IMR-90 (cell line): ENCODE measurements at regions not wholly inside any gene's neighbourhood (a gene's known extent, or its start where the extent isn't known, plus 50 kb on each side); places are given as distances from the start of the nearest gene placed in this dataset.

Experiments used
- ATAC-seq: fragments of 200-7000 bp; cut with Tn5 transposase; 2 replicates; pipeline ENCODE4 v1.9.1; 2020; ENCODE audit warnings: low read depth, mild to moderate bottlenecking, moderate library complexity
- BruUV-seq: library from RNA; stranded (reverse); fragments of 400-500 nt; replicated peaks from 2 replicates; lab custom pipeline; 2021; lab: Mats Ljungman, UMichigan
- CTCF ChIA-PET: fragments of 300-600 bp; formaldehyde crosslinking; extraction: SDS; loops from one replicate; lab custom pipeline; 2021; ENCODE audit warnings: antibody characterized with exemption; lab: Yijun Ruan, JAX
- POLR2A ChIA-PET: fragments of 300-600 bp; sonication (Branson Sonifier 250); formaldehyde crosslinking; loops from one replicate; lab custom pipeline; 2022; ENCODE audit warnings: antibody characterized with exemption; ENCODE audit not compliant: unreplicated experiment; lab: Charles Lee
- DNase-seq: peaks from one replicate; pipeline ENCODE4 v3.0.0; 2013
- H2AFZ ChIP-seq: replicated peaks from 2 replicates; pipeline ENCODE3; 2013; ENCODE audit warnings: low read length, mild to moderate bottlenecking; ENCODE audit not compliant: poor library complexity
- H2AK5ac ChIP-seq: 2 replicates; pipeline ENCODE4 v1.6.1; 2013; ENCODE audit warnings: low read depth, low read length, inconsistent platforms
- H2AK9ac ChIP-seq: replicated peaks from 2 replicates; pipeline ENCODE3; 2013; ENCODE audit warnings: mild to moderate bottlenecking, low read depth, low read length, moderate library complexity; ENCODE audit not compliant: poor library complexity
- H2BK120ac ChIP-seq: 2 replicates; pipeline ENCODE4 v1.6.1; 2013; ENCODE audit warnings: low read depth, low read length, inconsistent platforms
- H2BK15ac ChIP-seq: 3 replicates; pipeline ENCODE4 v1.6.1; 2013; ENCODE audit warnings: low read depth, low read length, inconsistent platforms
- H2BK20ac ChIP-seq: 2 replicates; pipeline ENCODE4 v1.6.1; 2013; ENCODE audit warnings: low read depth, mild to moderate bottlenecking, inconsistent platforms, low read length, moderate library complexity
- H2BK5ac ChIP-seq: 2 replicates; pipeline ENCODE4 v1.6.1; 2013; ENCODE audit warnings: mild to moderate bottlenecking, low read depth, low read length, inconsistent platforms; ENCODE audit not compliant: poor library complexity, severe bottlenecking
- H3K14ac ChIP-seq: replicated peaks from 2 replicates; pipeline ENCODE4 v1.6.1; 2013; ENCODE audit warnings: low read depth, low read length, inconsistent platforms
- H3K18ac ChIP-seq: 2 replicates; pipeline ENCODE4 v1.6.1; 2013; ENCODE audit warnings: low read depth, low read length, control low read depth
- H3K23ac ChIP-seq: 2 replicates; pipeline ENCODE4 v1.6.1; 2013; ENCODE audit warnings: low read depth, low read length, inconsistent platforms
- H3K27ac ChIP-seq: 2 replicates; pipeline ENCODE4 v1.5.1; 2013; ENCODE audit warnings: mild to moderate bottlenecking, control low read depth, low read length; ENCODE audit not compliant: insufficient read depth
- H3K27me3 ChIP-seq: 2 replicates; pipeline ENCODE4 v1.6.1; 2013; ENCODE audit warnings: low read length; ENCODE audit not compliant: control insufficient read depth, insufficient read depth
- H3K36me3 ChIP-seq: 2 replicates; pipeline ENCODE4 v1.6.1; 2013; ENCODE audit warnings: low read length, mixed read lengths; ENCODE audit not compliant: control insufficient read depth, insufficient read depth
- H3K4ac ChIP-seq: 2 replicates; pipeline ENCODE4 v1.6.1; 2013; ENCODE audit warnings: low read depth, low read length, inconsistent platforms
- H3K4me1 ChIP-seq: 2 replicates; pipeline ENCODE4 v1.6.1; 2013; ENCODE audit warnings: low read length, mixed read lengths; ENCODE audit not compliant: control insufficient read depth, insufficient read depth
- H3K4me2 ChIP-seq: 2 replicates; pipeline ENCODE4 v1.6.1; 2013; ENCODE audit warnings: low read depth, mild to moderate bottlenecking, control low read depth, low read length, moderate library complexity
- H3K4me3 ChIP-seq: 2 replicates; pipeline ENCODE4 v1.5.1; 2013; ENCODE audit warnings: low read depth, mild to moderate bottlenecking, control low read depth, low read length, moderate library complexity; ENCODE audit not compliant: insufficient read depth
- H3K56ac ChIP-seq: 2 replicates; pipeline ENCODE4 v1.6.1; 2013; ENCODE audit warnings: low read length, inconsistent platforms; ENCODE audit not compliant: insufficient read depth; ENCODE audit errors: extremely low read depth
- H3K79me1 ChIP-seq, 2 experiments: 2 replicates each; pipeline ENCODE4 v1.6.1; 2013; ENCODE audit warnings: low read length in 2 of 2, inconsistent platforms in 1 of 2, low read depth in 1 of 2
- H3K9ac ChIP-seq: 2 replicates; pipeline ENCODE4 v1.6.1; 2013; ENCODE audit warnings: low read depth, low read length, control low read depth
- H3K9me1 ChIP-seq: 2 replicates; pipeline ENCODE4 v1.6.1; 2013; ENCODE audit warnings: low read length, inconsistent platforms; ENCODE audit not compliant: insufficient read depth
- H3K9me3 ChIP-seq: 2 replicates; pipeline ENCODE4 v1.6.1; 2013; ENCODE audit warnings: low read length; ENCODE audit not compliant: control insufficient read depth, insufficient read depth
- H4K20me1 ChIP-seq: 2 replicates; pipeline ENCODE4 v1.6.1; 2013; ENCODE audit warnings: low read length, inconsistent platforms; ENCODE audit not compliant: insufficient read depth
- H4K5ac ChIP-seq: 2 replicates; pipeline ENCODE4 v1.6.1; 2013; ENCODE audit warnings: mild to moderate bottlenecking, low read depth, low read length, control low read depth
- H4K8ac ChIP-seq, 2 experiments: 2 replicates each; pipeline ENCODE4 v1.6.1; 2013; ENCODE audit warnings: low read depth in 2 of 2, low read length in 2 of 2, control low read depth in 1 of 2, inconsistent platforms in 1 of 2
- H4K91ac ChIP-seq: 2 replicates; pipeline ENCODE4 v1.6.1; 2013; ENCODE audit warnings: low read depth, low read length, inconsistent platforms; ENCODE audit not compliant: insufficient read depth
- FOS ChIP-seq: fragments of 150-350 bp; IDR thresholded peaks from 2 replicates; pipeline ENCODE4 v1.6.1; 2016; ENCODE audit warnings: low read depth, low read length
- MAFK ChIP-seq: IDR thresholded peaks from 2 replicates; pipeline ENCODE4 v1.6.1; 2012; ENCODE audit warnings: low read depth, low read length, improper control_type of control experiment
- MAZ ChIP-seq: IDR thresholded peaks from 2 replicates; pipeline ENCODE4 v1.6.1; 2012; ENCODE audit warnings: low read depth, mild to moderate bottlenecking, low read length, improper control_type of control experiment, moderate library complexity, borderline replicate concordance
- RCOR1 ChIP-seq: IDR thresholded peaks from 2 replicates; pipeline ENCODE4 v1.6.1; 2012; ENCODE audit warnings: mild to moderate bottlenecking, low read length, improper control_type of control experiment; ENCODE audit not compliant: insufficient replicate concordance
- RFX5 ChIP-seq: IDR thresholded peaks from 2 replicates; pipeline ENCODE4 v1.8.0; 2012; ENCODE audit warnings: low read depth, mild to moderate bottlenecking, low read length, moderate library complexity
- USF2 ChIP-seq: fragments of 150-350 bp; IDR thresholded peaks from 2 replicates; pipeline ENCODE4 v1.6.1; 2017; ENCODE audit warnings: mild to moderate bottlenecking, antibody characterized with exemption, low read length, low read depth
- WGBS, 2 experiments: methylation state at CpG; one replicate each; pipeline versions ENCODE4 v1.1.5 to v1.1.7; 2013; ENCODE audit warnings: missing lambda C conversion rate in 2 of 2; ENCODE audit not compliant: insufficient read length in 1 of 2; ENCODE audit errors: extremely low coverage in 2 of 2; 5-methylcytosine and 5-hydroxymethylcytosine counted together
- dilution Hi-C: fragments of 300-500 bp; cut with HindIII; formaldehyde crosslinking; loops from one replicate; pipeline ENCODE4 v1.14.3; 2018; ENCODE audit warnings: low sequenced_read_pairs; ENCODE audit not compliant: unreplicated experiment
- in situ Hi-C: fragments of 300-500 bp; cut with MboI; formaldehyde crosslinking; loops from 3 replicates; pipeline ENCODE4 v1.14.3; 2019; ENCODE audit warnings: low sequenced_read_pairs, inconsistent platforms, mixed read lengths
- intact Hi-C: fragments of 100-400 bp; cut with micrococcal nuclease; formaldehyde crosslinking; loops from 2 replicates; pipeline ENCODE4 v1.10.0; 2022

GRCh38 chr2:67701011-67701410 lies 303.9 kb downstream of the ETAA1 start:
- in situ Hi-C loops, result no loop called here
- dilution Hi-C loops, result no loop called here
- Histone ChIP-seq H3K9me1 (no peaks in the 10 kb centered on the region), H2BK20ac (no peak overlapping the region), H2AK5ac (no peak overlapping the region), H2BK120ac (no peak overlapping the region), H3K36me3 (no peaks in the 10 kb centered on the region), H2AK9ac (no peak overlapping the region), H4K20me1 (no peaks in the 10 kb centered on the region), H3K56ac (no peak overlapping the region), H3K18ac (no peak overlapping the region), H2AFZ (no peak overlapping the region), H3K4me3 (no peak overlapping the region), H2BK5ac (no peak overlapping the region), H3K27ac (no peak overlapping the region), H3K27me3 (no peaks in the 10 kb centered on the region), H2BK15ac (no peak overlapping the region), H3K9me3 (no peaks in the 10 kb centered on the region), H3K79me1 (no peaks in the 10 kb centered on the region), H4K8ac (no peak overlapping the region), H3K14ac (no peak overlapping the region), H3K4ac (no peak overlapping the region), H3K9ac (no peak overlapping the region), H4K5ac (no peak overlapping the region), H3K4me1 (no peaks in the 10 kb centered on the region), H3K4me2 (no peak overlapping the region), H4K91ac (no peak overlapping the region), H3K23ac (no peak overlapping the region)
- ChIA-PET POLR2A (no interaction called here), CTCF (interaction anchor here (1.0 kb wide), 1 partner anchor 16 kb away, joined by 4 read pairs; no protein-coding TSS in a partner anchor)
- no peak for ATAC-seq
- no TSS peak for BruUV-seq
- peak; percentile 37 for DNase-seq
- intact Hi-C loops, result no loop called here
- peak; percentile 65 for TF ChIP-seq MAFK
- TF ChIP-seq FOS, result no peak
- no peak for TF ChIP-seq RCOR1
- no peak for TF ChIP-seq MAZ
- no peak for TF ChIP-seq RFX5
- no peak for TF ChIP-seq USF2
- WGBS, 2 experiments, result no CpG with 5 or more reads among the region's 4 CpGs
